ENCODE measurements at regions not wholly inside any gene's neighbourhood (a gene's known extent, or its start where the extent isn't known, plus 50 kb on each side); places are given as distances from the start of the nearest gene placed in this dataset.
"Not testable (repeated sequence)": the region's sequence is repeated elsewhere in the genome, so short reads cannot be mapped to it uniquely, and the experiment has no call there.

DNA sequence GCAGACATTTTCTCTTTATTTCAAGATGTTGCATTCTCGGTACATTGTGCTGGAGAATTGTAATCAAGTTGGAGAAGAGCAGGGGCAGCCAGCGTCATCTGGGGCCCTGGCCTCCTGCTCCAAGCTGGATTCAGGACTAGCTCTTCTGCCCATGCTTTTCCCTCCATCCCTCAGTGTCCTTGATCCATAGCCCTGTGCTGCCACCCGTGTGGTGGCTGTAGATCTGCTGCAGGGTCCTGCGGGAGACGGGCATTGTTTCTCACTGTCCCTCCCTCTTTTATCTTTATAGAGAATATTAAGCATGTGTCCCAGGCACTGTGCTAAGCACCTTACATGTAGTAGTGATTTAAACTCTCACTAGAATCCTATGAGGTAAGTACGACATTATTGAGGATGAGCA is 60.5 kb upstream of the HAND1 start (continued):
- TF ChIP-seq, protein P1, sequence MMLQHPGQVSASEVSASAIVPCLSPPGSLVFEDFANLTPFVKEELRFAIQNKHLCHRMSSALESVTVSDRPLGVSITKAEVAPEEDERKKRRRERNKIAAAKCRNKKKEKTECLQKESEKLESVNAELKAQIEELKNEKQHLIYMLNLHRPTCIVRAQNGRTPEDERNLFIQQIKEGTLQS (IDR thresholded peaks at IDR 0.05) = no peak
- TF ChIP-seq GABPA (IDR thresholded peaks at IDR 0.05 in 1 of 2, conservative IDR thresholded peaks at IDR 0.05 in 1 of 2) (no peak), HNF4G (IDR thresholded peaks at IDR 0.05) (no peak), SP1 (IDR thresholded peaks at IDR 0.05) (no peak), RAD21 (IDR thresholded peaks at IDR 0.05) (no peak), RXRA (IDR thresholded peaks at IDR 0.05) (no peak), JUND (IDR thresholded peaks at IDR 0.05) (no peak), FOXA2 (IDR thresholded peaks at IDR 0.05) (no peak)
- TF ChIP-seq, protein P2, sequence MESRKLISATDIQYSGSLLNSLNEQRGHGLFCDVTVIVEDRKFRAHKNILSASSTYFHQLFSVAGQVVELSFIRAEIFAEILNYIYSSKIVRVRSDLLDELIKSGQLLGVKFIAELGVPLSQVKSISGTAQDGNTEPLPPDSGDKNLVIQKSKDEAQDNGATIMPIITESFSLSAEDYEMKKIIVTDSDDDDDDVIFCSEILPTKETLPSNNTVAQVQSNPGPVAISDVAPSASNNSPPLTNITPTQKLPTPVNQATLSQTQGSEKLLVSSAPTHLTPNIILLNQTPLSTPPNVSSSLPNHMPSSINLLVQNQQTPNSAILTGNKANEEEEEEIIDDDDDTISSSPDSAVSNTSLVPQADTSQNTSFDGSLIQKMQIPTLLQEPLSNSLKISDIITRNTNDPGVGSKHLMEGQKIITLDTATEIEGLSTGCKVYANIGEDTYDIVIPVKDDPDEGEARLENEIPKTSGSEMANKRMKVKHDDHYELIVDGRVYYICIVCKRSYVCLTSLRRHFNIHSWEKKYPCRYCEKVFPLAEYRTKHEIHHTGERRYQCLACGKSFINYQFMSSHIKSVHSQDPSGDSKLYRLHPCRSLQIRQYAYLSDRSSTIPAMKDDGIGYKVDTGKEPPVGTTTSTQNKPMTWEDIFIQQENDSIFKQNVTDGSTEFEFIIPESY (IDR thresholded peaks at IDR 0.05) = no peak

DNA sequence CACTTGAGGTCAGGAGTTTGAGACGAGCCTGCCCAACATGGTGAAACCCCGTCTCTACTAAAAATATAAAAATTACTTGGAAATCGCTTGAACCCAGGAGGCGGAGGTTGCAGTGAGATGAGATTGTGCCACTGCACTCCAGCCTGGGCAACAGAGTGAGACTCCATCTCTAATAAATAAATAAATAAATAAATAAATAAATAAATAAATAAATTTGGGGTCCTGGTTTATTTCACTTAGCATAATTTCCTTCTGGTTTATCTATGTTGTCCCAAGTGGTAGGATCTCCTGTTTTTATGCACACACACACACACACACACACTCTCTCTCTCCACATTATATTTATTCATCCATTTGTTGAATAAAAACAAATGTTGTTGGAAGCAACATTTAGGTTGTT is 58.4 kb upstream of the HAND1 start:
- not testable (repeated sequence) for H3K4me1 ChIP-seq (ENCODE audit: control insufficient read depth in 4 of 4, insufficient read depth in 4 of 4, low read length in 3 of 4); H3K4me3 ChIP-seq (ENCODE audit: low read depth in 1 of 3, low read length in 3 of 3); H3K27ac ChIP-seq (ENCODE audit: low read depth in 1 of 2, low read length in 2 of 2); H3K36me3 ChIP-seq (ENCODE audit: control insufficient read depth in 4 of 4, insufficient read depth in 3 of 4, low read depth in 1 of 4, low read length in 3 of 4); H3K9me3 ChIP-seq (ENCODE audit: control insufficient read depth in 4 of 4, low read length in 3 of 4); H3K27me3 ChIP-seq (ENCODE audit: control insufficient read depth in 4 of 4, insufficient read depth in 4 of 4, low read length in 3 of 4); H3K9ac ChIP-seq (ENCODE audit: low read depth in 1 of 2, low read length in 2 of 2); DNase-seq (ENCODE audit: low spot score)
- 92% methylated on average over 4 of the region's 4 CpGs for WGBS

DNA sequence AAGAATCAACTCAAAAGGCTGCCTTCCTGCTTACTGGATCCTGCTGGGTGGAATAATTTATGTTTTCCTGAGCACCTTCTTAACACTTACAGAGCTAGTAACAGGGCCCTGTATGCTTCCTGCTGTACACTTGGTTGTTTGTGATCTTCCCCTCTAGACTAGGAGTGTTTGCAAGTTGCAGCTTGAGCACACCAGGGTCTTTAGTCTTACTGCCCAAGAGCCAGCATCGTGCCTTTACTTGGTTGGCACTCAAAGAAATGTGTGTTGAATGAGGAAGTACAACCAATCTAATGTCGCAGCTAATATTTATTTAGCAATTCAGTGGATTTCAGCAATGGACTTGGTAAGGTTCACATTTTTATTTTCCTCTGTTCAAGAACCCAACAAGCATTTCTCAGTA is 57.5 kb upstream of the HAND1 start:
- Histone ChIP-seq H3K27me3 (ENCODE audit: control insufficient read depth in 4 of 4, insufficient read depth in 4 of 4, low read length in 3 of 4) (peaks cover 0 to 7% (median under 1%) of the 10 kb centered on the region in 4 donors), H3K27ac (ENCODE audit: low read depth in 1 of 2, low read length in 2 of 2) (no peak overlapping the region), H3K36me3 (ENCODE audit: control insufficient read depth in 4 of 4, insufficient read depth in 3 of 4, low read depth in 1 of 4, low read length in 3 of 4) (no peaks in the 10 kb centered on the region), H3K4me1 (ENCODE audit: control insufficient read depth in 4 of 4, insufficient read depth in 4 of 4, low read length in 3 of 4) (no peaks in the 10 kb centered on the region), H3K9me3 (ENCODE audit: control insufficient read depth in 4 of 4, low read length in 3 of 4) (no peaks in the 10 kb centered on the region), H3K4me3 (ENCODE audit: low read depth in 1 of 3, low read length in 3 of 3) (no peak overlapping the region), H3K9ac (ENCODE audit: low read depth in 1 of 2, low read length in 2 of 2) (no peak overlapping the region)
- TF ChIP-seq, protein P3, sequence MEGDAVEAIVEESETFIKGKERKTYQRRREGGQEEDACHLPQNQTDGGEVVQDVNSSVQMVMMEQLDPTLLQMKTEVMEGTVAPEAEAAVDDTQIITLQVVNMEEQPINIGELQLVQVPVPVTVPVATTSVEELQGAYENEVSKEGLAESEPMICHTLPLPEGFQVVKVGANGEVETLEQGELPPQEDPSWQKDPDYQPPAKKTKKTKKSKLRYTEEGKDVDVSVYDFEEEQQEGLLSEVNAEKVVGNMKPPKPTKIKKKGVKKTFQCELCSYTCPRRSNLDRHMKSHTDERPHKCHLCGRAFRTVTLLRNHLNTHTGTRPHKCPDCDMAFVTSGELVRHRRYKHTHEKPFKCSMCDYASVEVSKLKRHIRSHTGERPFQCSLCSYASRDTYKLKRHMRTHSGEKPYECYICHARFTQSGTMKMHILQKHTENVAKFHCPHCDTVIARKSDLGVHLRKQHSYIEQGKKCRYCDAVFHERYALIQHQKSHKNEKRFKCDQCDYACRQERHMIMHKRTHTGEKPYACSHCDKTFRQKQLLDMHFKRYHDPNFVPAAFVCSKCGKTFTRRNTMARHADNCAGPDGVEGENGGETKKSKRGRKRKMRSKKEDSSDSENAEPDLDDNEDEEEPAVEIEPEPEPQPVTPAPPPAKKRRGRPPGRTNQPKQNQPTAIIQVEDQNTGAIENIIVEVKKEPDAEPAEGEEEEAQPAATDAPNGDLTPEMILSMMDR (IDR thresholded peaks at IDR 0.05; ENCODE audit: low read depth, low read length, missing input control) = no peak
- no peak for TF ChIP-seq TAF1 (conservative IDR thresholded peaks at IDR 0.05)
- TF ChIP-seq GABPA (IDR thresholded peaks at IDR 0.05 in 1 of 2, conservative IDR thresholded peaks at IDR 0.05 in 1 of 2) = no peak
- no peak for TF ChIP-seq NR2F2 (IDR thresholded peaks at IDR 0.05)
- no peak for TF ChIP-seq JUND (IDR thresholded peaks at IDR 0.05)
- no peak for DNase-seq (ENCODE audit: low spot score)
- 78% methylated on average over 2 of the region's 2 CpGs for WGBS

DNA sequence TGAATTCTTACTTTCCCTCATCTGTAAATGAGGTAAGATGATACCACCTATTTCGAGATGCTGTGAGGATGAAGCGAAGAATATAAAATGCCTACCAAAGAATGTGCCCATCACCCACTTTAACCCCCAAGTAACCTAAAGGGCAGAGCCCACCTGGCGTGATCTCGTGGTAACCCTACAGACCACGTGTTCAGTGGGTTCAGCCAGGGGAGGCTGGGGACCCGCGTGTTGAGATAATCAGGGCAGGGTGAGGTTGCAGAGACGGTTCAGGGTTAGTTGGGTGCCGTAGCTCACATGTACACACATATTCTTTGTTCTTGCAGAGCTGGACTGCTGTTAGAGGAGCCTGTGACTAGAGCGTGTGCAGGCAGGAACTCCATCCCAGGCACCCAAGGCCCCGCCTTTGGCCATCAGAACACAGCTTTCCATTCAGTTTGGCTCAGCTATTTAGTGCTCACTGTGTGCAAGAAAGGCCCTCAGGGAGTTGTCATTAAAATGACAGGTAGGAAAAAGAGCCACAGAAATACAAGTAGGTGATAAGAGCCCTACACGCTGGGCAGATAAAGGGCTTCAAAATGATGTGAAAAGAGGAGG is 56.5 kb upstream of the HAND1 start:
- Histone ChIP-seq H3K9me3 (ENCODE audit: control insufficient read depth in 4 of 4, low read length in 3 of 4) (no peaks in the 10 kb centered on the region), H3K36me3 (ENCODE audit: control insufficient read depth in 4 of 4, insufficient read depth in 3 of 4, low read depth in 1 of 4, low read length in 3 of 4) (no peaks in the 10 kb centered on the region), H3K27ac (ENCODE audit: low read depth in 1 of 2, low read length in 2 of 2) (no peak overlapping the region), H3K4me3 (ENCODE audit: low read depth in 1 of 3, low read length in 3 of 3) (no peak overlapping the region), H3K9ac (ENCODE audit: low read depth in 1 of 2, low read length in 2 of 2) (no peak overlapping the region), H3K27me3 (ENCODE audit: control insufficient read depth in 4 of 4, insufficient read depth in 4 of 4, low read length in 3 of 4) (peaks cover 0 to 7% (median under 1%) of the 10 kb centered on the region in 4 donors), H3K4me1 (ENCODE audit: control insufficient read depth in 4 of 4, insufficient read depth in 4 of 4, low read length in 3 of 4) (no peaks in the 10 kb centered on the region)
- DNase-seq (ENCODE audit: low spot score) = no peak
- TF ChIP-seq HNF4G (IDR thresholded peaks at IDR 0.05) = no peak
- 74% methylated on average over 12 of the region's 12 CpGs for WGBS

Data from liver (tissue), 8 donors.